H9 (cell line): ENCODE measurements at regions not wholly inside any gene's neighbourhood (a gene's known extent, or its start where the extent isn't known, plus 50 kb on each side); places are given as distances from the start of the nearest gene placed in this dataset.

Experiments
- DNase-seq: peaks from one replicate; pipeline ENCODE4 v3.0.0-alpha.2; 2017
- H2AFZ ChIP-seq: one replicate; pipeline ENCODE4 v1.6.1; 2013; ENCODE audit warnings: mild to moderate bottlenecking, low read length, control low read depth, moderate library complexity
- H2AK5ac ChIP-seq: 2 replicates; pipeline ENCODE4 v1.6.1; 2013; ENCODE audit warnings: low read length, control low read depth, mixed read lengths; ENCODE audit not compliant: insufficient read length
- H2BK120ac ChIP-seq: one replicate; pipeline ENCODE4 v1.6.1; 2013; ENCODE audit warnings: low read depth, mild to moderate bottlenecking, low read length, control low read depth, inconsistent platforms; ENCODE audit not compliant: poor library complexity, severe bottlenecking
- H2BK12ac ChIP-seq: 2 replicates; pipeline ENCODE4 v1.6.1; 2013; ENCODE audit warnings: low read length, control low read depth, mixed read lengths, low read depth; ENCODE audit not compliant: insufficient read length
- H2BK15ac ChIP-seq: 2 replicates; pipeline ENCODE4 v1.6.1; 2013; ENCODE audit warnings: low read depth, low read length, control low read depth
- H2BK20ac ChIP-seq: one replicate; pipeline ENCODE4 v1.6.1; 2013; ENCODE audit warnings: low read depth, mild to moderate bottlenecking, low read length, control low read depth, inconsistent platforms; ENCODE audit not compliant: poor library complexity, severe bottlenecking
- H2BK5ac ChIP-seq: 2 replicates; pipeline ENCODE4 v1.6.1; 2013; ENCODE audit warnings: low read length, control low read depth, mixed read lengths; ENCODE audit not compliant: insufficient read length
- H3K14ac ChIP-seq: 2 replicates; pipeline ENCODE4 v1.6.1; 2013; ENCODE audit warnings: low read length, control low read depth; ENCODE audit not compliant: insufficient read depth
- H3K18ac ChIP-seq: 2 replicates; pipeline ENCODE4 v1.6.1; 2013; ENCODE audit warnings: low read depth, mild to moderate bottlenecking, mixed read lengths, low read length, control low read depth; ENCODE audit not compliant: insufficient read length
- H3K23ac ChIP-seq: 2 replicates; pipeline ENCODE4 v1.6.1; 2013; ENCODE audit warnings: low read length, control low read depth, mixed read lengths, low read depth; ENCODE audit not compliant: insufficient read length
- H3K23me2 ChIP-seq: 2 replicates; pipeline ENCODE4 v1.6.1; 2013; ENCODE audit warnings: low read depth, mild to moderate bottlenecking, mixed read lengths, low read length, control low read depth; ENCODE audit not compliant: insufficient read length, poor library complexity, severe bottlenecking
- H3K27ac ChIP-seq: 2 replicates; pipeline ENCODE4 v1.5.1; 2013; ENCODE audit warnings: low read length, control low read depth, mixed read lengths, low read depth; ENCODE audit not compliant: insufficient read length
- H3K27me3 ChIP-seq: 2 replicates; pipeline ENCODE4 v1.6.1; 2013; ENCODE audit warnings: low read length, control low read depth, inconsistent platforms; ENCODE audit not compliant: insufficient read depth
- H3K4ac ChIP-seq: 2 replicates; pipeline ENCODE4 v1.6.1; 2013; ENCODE audit warnings: low read depth, mild to moderate bottlenecking, control low read depth, inconsistent platforms, low read length, moderate library complexity
- H3K4me1 ChIP-seq: 2 replicates; pipeline ENCODE4 v1.6.1; 2013; ENCODE audit warnings: low read length, control low read depth, inconsistent platforms; ENCODE audit not compliant: insufficient read depth
- H3K4me2 ChIP-seq: 2 replicates; pipeline ENCODE4 v1.6.1; 2013; ENCODE audit warnings: low read length, control low read depth, mixed read lengths; ENCODE audit not compliant: insufficient read length, insufficient read depth
- H3K56ac ChIP-seq: 2 replicates; pipeline ENCODE4 v1.6.1; 2013; ENCODE audit warnings: low read depth, mild to moderate bottlenecking, mixed read lengths, low read length, control low read depth; ENCODE audit not compliant: insufficient read length
- H3K79me1 ChIP-seq: 2 replicates; pipeline ENCODE4 v1.6.1; 2013; ENCODE audit warnings: low read depth, mild to moderate bottlenecking, moderate library complexity, low read length, control low read depth, inconsistent platforms; ENCODE audit not compliant: insufficient read depth, poor library complexity, severe bottlenecking
- H3K79me2 ChIP-seq: 2 replicates; pipeline ENCODE4 v1.6.1; 2013; ENCODE audit warnings: low read length, control low read depth, inconsistent platforms; ENCODE audit not compliant: insufficient read depth
- H3K9ac ChIP-seq: 2 replicates; pipeline ENCODE4 v1.6.1; 2013; ENCODE audit warnings: low read length, control low read depth, mixed read lengths; ENCODE audit not compliant: insufficient read length; ENCODE audit errors: extremely low read depth
- H3K9me3 ChIP-seq: one replicate; pipeline ENCODE4 v1.6.1; 2013; ENCODE audit warnings: low read depth, low read length, inconsistent platforms; ENCODE audit not compliant: control insufficient read depth
- H3T11ph ChIP-seq: one replicate; pipeline ENCODE4 v1.6.1; 2013; ENCODE audit warnings: mild to moderate bottlenecking, low read length, control low read depth, inconsistent platforms
- H4K20me1 ChIP-seq: one replicate; pipeline ENCODE4 v1.6.1; 2013; ENCODE audit not compliant: control insufficient read depth, insufficient read length, insufficient read depth
- H4K5ac ChIP-seq: 2 replicates; pipeline ENCODE4 v1.6.1; 2013; ENCODE audit warnings: low read depth, mild to moderate bottlenecking, mixed read lengths, low read length, control low read depth; ENCODE audit not compliant: insufficient read length
- H4K8ac ChIP-seq: replicated peaks from 2 replicates; pipeline ENCODE4 v1.6.1; 2013; ENCODE audit warnings: low read length, control low read depth, mixed read lengths, low read depth; ENCODE audit not compliant: insufficient read length
- H4K91ac ChIP-seq: 2 replicates; pipeline ENCODE4 v1.6.1; 2013; ENCODE audit warnings: low read depth, mild to moderate bottlenecking, moderate library complexity, mixed read lengths, low read length, control low read depth; ENCODE audit not compliant: insufficient read length
- H3K27ac Mint-ChIP-seq, 3 experiments: 2 replicates in 2 of 3; 3 replicates in 1 of 3; pipeline ENCODE4 v1.8.0; 2020 to 2021; ENCODE audit warnings: mixed read lengths in 3 of 3, mild to moderate bottlenecking in 1 of 3, moderate library complexity in 1 of 3
- H3K27me3 Mint-ChIP-seq: 2 replicates; pipeline ENCODE4 v1.8.0; 2021; ENCODE audit warnings: low read depth, mild to moderate bottlenecking, moderate library complexity, mixed read lengths
- H3K36me3 Mint-ChIP-seq, 3 experiments: 2 replicates in 2 of 3; 3 replicates in 1 of 3; pipeline ENCODE4 v1.8.0; 2020 to 2021; ENCODE audit warnings: low read depth in 3 of 3, mixed read lengths in 3 of 3; ENCODE audit not compliant: insufficient read depth in 1 of 3
- H3K4me1 Mint-ChIP-seq, 2 experiments: 2 replicates each; pipeline ENCODE4 v1.8.0; 2020; ENCODE audit warnings: mixed read lengths in 2 of 2
- H3K4me3 Mint-ChIP-seq, 2 experiments: 2 replicates in 1 of 2; 3 replicates in 1 of 2; pipeline ENCODE4 v1.8.0; 2020 to 2021; ENCODE audit warnings: mild to moderate bottlenecking in 2 of 2, mixed read lengths in 2 of 2, moderate library complexity in 1 of 2
- H3K9me3 Mint-ChIP-seq, 2 experiments: 2 replicates in 1 of 2; 3 replicates in 1 of 2; pipeline ENCODE4 v1.8.0; 2020; ENCODE audit warnings: mild to moderate bottlenecking in 2 of 2, mixed read lengths in 2 of 2, moderate library complexity in 1 of 2
- CTCF ChIP-seq: fragments of 200-600 bp; sonication (generic); conservative IDR thresholded peaks from 3 replicates; pipeline ENCODE4 v1.8.0; 2021; ENCODE audit warnings: antibody characterized with exemption, mild to moderate bottlenecking
- WGBS: extraction: QIAGEN DNeasy Blood & Tissue Kit; methylation state at CpG from one replicate; pipeline ENCODE4 v1.1.7; 2013; ENCODE audit warnings: missing lambda C conversion rate, low lambda C conversion rate, mixed read lengths; ENCODE audit not compliant: insufficient read length; ENCODE audit errors: extremely low coverage; 5-methylcytosine and 5-hydroxymethylcytosine counted together

DNA sequence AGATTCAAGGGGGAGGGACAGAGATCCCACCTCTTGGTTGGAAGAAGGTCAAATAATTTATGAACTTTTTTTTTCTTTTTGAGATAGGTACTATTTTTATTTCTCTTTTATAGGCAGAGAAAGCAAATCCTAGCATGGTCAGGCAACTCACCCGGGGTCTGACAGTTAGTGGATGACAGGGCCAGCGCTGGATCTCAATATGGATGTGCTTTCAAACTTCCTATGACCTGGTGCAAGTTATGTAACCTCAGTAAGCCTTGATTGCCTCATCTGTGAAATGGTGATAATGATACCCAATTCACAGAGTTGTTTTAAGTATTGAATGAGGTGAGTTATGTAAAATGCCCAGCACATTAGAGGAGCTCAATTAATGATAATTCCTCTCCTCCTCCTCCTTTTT, 86.8 kb upstream of the MEF2A start:
- no peak overlapping the region for H2AFZ ChIP-seq
- no peak overlapping the region for H3K56ac ChIP-seq
- no peak overlapping the region for H3K4me3 Mint-ChIP-seq
- no peaks in the 10 kb centered on the region for H3K79me1 ChIP-seq
- no peaks in the 10 kb centered on the region for H3K23me2 ChIP-seq
- H3K18ac ChIP-seq: no peak overlapping the region
- H4K20me1 ChIP-seq: no peaks in the 10 kb centered on the region
- no peak overlapping the region for H3T11ph ChIP-seq
- no peak overlapping the region for H4K91ac ChIP-seq
- H3K9ac ChIP-seq: no peak overlapping the region
- H3K27ac ChIP-seq: no peak overlapping the region
- no peaks in the 10 kb centered on the region for H3K9me3 ChIP-seq
- no peak overlapping the region for H2BK120ac ChIP-seq
- H3K23ac ChIP-seq: no peak overlapping the region
- H3K36me3 Mint-ChIP-seq: no peaks in the 10 kb centered on the region; a peak in 2 of 7 replicates
- no peak overlapping the region for H4K5ac ChIP-seq
- H3K4me1 Mint-ChIP-seq: peaks cover 14 to 16% of the 10 kb centered on the region in 2 experiments
- no peak overlapping the region for H2BK5ac ChIP-seq
- no peak for DNase-seq
- no CpG with 5 or more reads among the region's 2 CpGs for WGBS
- no peak overlapping the region for H2BK20ac ChIP-seq
- no peak overlapping the region for H4K8ac ChIP-seq
- peaks cover 2% of the 10 kb centered on the region; the same call in 1 of the 2 replicates for H3K27me3 Mint-ChIP-seq
- H3K27me3 ChIP-seq: no peaks in the 10 kb centered on the region
- H3K4me1 ChIP-seq: no peaks in the 10 kb centered on the region
- H2BK15ac ChIP-seq: no peak overlapping the region
- H2AK5ac ChIP-seq: no peak overlapping the region
- TF ChIP-seq CTCF: no peak
- H3K14ac ChIP-seq: no peak overlapping the region
- no peak overlapping the region for H3K4ac ChIP-seq
- H3K4me2 ChIP-seq: no peak overlapping the region
- no peaks in the 10 kb centered on the region for H3K79me2 ChIP-seq
- H2BK12ac ChIP-seq: no peak overlapping the region
- H3K9me3 Mint-ChIP-seq: no peaks in the 10 kb centered on the region; a peak in 2 of 5 replicates
- no peak overlapping the region for H3K27ac Mint-ChIP-seq
